Effector memory CD4-positive, alpha-beta T cell (primary cell): ENCODE measurements at regions not wholly inside any gene's neighbourhood (a gene's known extent, or its start where the extent isn't known, plus 50 kb on each side); places are given as distances from the start of the nearest gene placed in this dataset.

Source experiments
- DNase-seq, 3 donors: peaks; one replicate each; pipeline ENCODE4 v3.0.0-alpha.2; 2020
- H3K27ac ChIP-seq: 2 replicates; pipeline ENCODE4 v1.7.0; 2013; ENCODE audit warnings: mild to moderate bottlenecking, low read length, moderate library complexity; ENCODE audit not compliant: insufficient read depth, poor library complexity, severe bottlenecking
- H3K27me3 ChIP-seq: replicated peaks from 2 replicates; pipeline ENCODE4 v1.7.0; 2013; ENCODE audit warnings: mild to moderate bottlenecking, low read length; ENCODE audit not compliant: insufficient read depth, control insufficient read depth, poor library complexity, severe bottlenecking
- H3K36me3 ChIP-seq: 2 replicates; pipeline ENCODE4 v1.7.0; 2013; ENCODE audit warnings: mild to moderate bottlenecking, low read length, moderate library complexity; ENCODE audit not compliant: control insufficient read depth, insufficient read depth
- H3K4me1 ChIP-seq: 2 replicates; pipeline ENCODE4 v1.7.0; 2013; ENCODE audit warnings: low read length, mild to moderate bottlenecking; ENCODE audit not compliant: control insufficient read depth, insufficient read depth, poor library complexity, severe bottlenecking
- H3K4me3 ChIP-seq: 2 replicates; pipeline ENCODE4 v1.7.0; 2013; ENCODE audit warnings: low read length, low read depth, mild to moderate bottlenecking; ENCODE audit not compliant: insufficient read depth, poor library complexity, severe bottlenecking
- H3K9me3 ChIP-seq: 2 replicates; pipeline ENCODE4 v1.7.0; 2013; ENCODE audit warnings: mild to moderate bottlenecking, low read length, moderate library complexity; ENCODE audit not compliant: control insufficient read depth

DNA sequence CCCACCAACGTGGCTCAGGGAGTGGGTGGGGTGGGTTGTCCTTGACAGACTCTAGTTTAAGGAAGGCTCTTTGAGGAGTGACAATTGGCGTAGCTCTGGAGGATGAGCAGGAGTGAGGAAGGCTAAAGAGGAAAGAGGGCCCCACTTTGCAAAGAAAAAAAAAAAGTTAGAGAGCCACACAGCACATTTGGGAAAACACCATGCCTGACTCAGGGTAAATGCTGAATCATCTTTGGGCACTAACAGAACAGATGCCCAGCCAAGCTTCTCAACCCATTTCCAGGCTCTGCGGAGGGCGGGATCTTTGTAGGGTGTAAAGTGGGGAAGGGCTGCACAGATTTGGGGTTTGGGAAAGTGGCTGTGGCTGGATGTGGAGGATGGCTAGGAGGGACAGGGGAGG, 179.1 kb upstream of the RGMA start:
- Histone ChIP-seq H3K4me3 (no peak overlapping the region), H3K36me3 (no peaks in the 10 kb centered on the region), H3K27ac (no peak overlapping the region), H3K27me3 (no peaks in the 10 kb centered on the region), H3K9me3 (no peaks in the 10 kb centered on the region), H3K4me1 (no peaks in the 10 kb centered on the region)
- no peak for DNase-seq

DNA sequence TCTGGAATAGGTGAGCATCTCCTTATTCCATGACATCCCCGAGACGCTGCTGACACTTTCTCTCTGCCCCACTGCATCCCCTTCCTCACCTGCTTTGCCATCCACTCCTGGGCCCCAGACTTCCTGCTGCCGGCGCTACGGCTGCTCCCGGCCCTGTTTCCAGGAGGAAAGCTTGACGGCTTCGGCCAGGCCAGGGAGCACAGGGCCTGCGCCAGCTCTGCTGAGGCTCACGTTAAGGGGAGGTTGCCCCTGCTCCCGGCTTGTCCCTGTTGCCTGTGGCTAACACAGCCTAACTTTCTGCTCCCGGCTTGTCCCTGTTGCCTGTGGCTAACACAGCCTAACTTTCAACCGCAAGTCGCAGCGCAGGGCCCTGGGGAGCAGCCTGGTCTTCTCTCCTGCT, 177.3 kb upstream of the RGMA start:
- Histone ChIP-seq H3K9me3 (no peaks in the 10 kb centered on the region), H3K4me3 (no peak overlapping the region)
- no peak for DNase-seq

DNA sequence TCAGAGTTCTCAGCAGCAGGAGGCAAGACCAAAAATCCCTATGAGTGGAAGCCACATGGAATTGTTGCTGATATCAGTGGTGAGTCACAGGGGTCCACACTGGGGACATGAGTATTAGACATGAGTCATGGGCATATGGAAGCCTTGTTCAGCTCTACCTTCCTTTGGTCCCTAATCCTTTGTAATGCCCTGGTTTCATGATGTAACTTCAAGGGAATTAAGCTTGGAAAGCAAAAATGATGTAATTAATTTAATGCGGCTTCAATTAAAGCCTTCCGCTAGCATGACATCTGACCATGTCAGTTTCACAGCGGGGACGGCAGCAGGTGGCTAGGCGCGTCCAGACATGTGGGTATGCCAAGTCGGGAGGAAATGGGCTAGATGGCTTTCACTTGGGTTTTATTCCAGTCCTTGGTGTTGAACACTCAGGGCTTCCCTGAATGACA, 176.1 kb upstream of the RGMA start:
- Histone ChIP-seq H3K4me3 (no peak overlapping the region), H3K9me3 (no peaks in the 10 kb centered on the region), H3K36me3 (no peaks in the 10 kb centered on the region), H3K27ac (no peak overlapping the region), H3K27me3 (no peaks in the 10 kb centered on the region), H3K4me1 (no peaks in the 10 kb centered on the region)
- no peak for DNase-seq

More for the DNA sequence above, 177.3 kb upstream of the RGMA start:
- H3K27me3 ChIP-seq = no peaks in the 10 kb centered on the region
- no peaks in the 10 kb centered on the region for H3K36me3 ChIP-seq
- H3K27ac ChIP-seq = no peak overlapping the region
- H3K4me1 ChIP-seq = no peaks in the 10 kb centered on the region

DNA sequence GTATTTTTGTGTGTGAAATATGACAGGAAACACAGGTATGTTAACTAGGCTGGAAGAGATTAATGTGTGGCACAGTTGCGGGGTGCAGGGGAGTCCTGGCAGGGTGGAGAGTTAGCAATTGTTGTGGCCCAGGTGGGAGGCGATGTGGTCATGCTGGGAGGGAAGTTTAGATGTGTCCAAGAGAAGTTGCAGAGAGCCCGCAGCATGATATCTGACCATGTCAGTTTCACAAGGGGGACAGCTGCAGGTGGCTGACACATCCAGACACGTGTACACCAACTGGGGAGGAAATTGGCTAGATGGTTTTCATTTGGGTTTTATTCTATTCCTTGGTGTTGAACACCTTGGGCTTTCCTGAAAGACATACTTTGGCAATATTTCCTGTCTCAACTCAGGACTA, 172.8 kb upstream of the RGMA start:
- no peak overlapping the region for H3K27ac ChIP-seq
- no peak overlapping the region for H3K4me3 ChIP-seq
- no peak for DNase-seq
- H3K9me3 ChIP-seq = no peaks in the 10 kb centered on the region
- no peaks in the 10 kb centered on the region for H3K4me1 ChIP-seq
- H3K36me3 ChIP-seq = no peaks in the 10 kb centered on the region
- no peaks in the 10 kb centered on the region for H3K27me3 ChIP-seq

DNA sequence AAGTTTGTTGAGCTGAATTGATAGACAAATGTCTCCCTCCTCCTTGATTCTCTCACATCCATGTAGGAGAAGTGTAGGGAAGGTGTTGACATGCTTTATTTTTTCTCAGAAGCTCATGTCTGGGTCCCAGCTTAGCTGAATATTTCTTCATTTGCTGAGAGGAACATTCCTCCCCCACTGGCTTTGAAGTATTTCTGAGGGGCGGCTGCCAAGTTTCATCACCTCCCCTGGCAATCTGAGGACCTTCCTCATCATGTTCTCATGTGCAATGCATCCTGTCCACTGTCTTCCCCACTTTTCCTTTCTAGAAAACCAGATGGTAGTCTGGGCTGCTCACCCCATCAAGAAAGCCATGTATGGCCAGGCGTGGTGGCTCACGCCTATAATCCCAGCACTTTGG, 168.9 kb upstream of the RGMA start:
- DNase-seq = no peak
- Histone ChIP-seq H3K27me3 (no peaks in the 10 kb centered on the region), H3K4me3 (no peak overlapping the region), H3K27ac (no peak overlapping the region), H3K36me3 (no peaks in the 10 kb centered on the region), H3K9me3 (no peaks in the 10 kb centered on the region), H3K4me1 (no peaks in the 10 kb centered on the region)

DNA sequence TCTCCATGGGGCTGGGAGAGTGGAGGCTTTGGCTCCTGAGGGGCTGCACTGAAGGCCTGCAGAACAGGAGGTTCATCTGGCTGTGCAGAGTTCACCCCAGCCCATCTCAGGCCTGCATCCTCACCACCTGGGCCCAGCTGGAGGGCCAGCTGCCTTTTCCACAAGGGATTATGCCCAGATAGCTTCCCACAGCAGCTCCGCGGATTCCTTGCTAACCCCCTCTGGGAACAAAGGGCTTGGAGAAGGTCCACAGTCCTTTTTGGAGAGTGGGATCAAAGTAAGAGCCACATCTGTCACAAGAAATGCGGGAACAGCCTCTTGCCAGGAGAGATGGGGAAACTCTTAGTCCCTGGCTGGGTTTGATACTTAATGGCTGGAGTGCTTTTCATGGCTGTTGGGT, 164.7 kb upstream of the RGMA start:
- no peaks in the 10 kb centered on the region for H3K4me1 ChIP-seq

DNA sequence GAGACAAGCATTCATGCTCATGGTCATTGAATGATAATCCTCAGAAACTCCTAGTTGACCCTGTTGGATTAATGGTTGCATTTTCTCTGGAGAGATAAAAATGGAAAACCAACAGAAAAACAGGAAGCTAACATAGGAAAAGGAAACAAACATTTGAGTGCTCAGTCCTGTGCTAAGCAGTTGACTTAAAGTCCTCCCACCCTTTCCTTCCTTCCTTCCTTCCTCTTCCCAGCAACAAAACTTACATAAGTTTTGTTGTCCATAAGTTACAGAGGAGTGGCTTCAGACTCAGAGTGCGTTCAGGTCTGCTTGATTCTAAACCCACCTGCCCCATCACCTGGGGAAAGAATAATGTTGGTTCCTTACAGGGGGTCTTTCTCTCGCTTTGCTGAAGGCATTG, 163.8 kb upstream of the RGMA start:
- Histone ChIP-seq H3K9me3 (no peaks in the 10 kb centered on the region), H3K4me1 (no peaks in the 10 kb centered on the region)
- no peak for DNase-seq

More for the DNA sequence above, 164.7 kb upstream of the RGMA start:
- Histone ChIP-seq H3K4me3 (no peak overlapping the region), H3K36me3 (no peaks in the 10 kb centered on the region), H3K9me3 (no peaks in the 10 kb centered on the region), H3K27me3 (no peaks in the 10 kb centered on the region), H3K27ac (no peak overlapping the region)
- DNase-seq = no peak

DNA sequence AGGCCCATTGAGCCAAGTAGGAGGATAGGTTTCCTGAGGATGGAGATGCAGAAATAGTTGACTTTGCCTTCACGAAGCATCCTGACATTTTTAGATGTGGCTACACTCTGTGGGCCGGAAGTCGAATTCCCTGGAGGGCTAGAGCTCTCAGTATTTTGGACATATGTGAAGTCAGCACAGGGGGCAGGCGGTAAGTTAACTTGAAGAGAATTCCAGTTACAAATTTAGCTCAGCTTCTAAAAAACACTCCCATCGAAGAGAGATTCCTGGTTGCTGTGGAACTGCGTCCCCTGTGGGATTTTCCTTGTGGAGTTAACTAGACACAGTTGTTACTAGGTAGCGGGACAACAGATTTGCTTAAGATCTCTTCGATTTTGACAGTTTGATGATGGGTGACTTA, 161.9 kb upstream of the RGMA start:
- no peaks in the 10 kb centered on the region for H3K36me3 ChIP-seq
- H3K27ac ChIP-seq = no peak overlapping the region
- no peaks in the 10 kb centered on the region for H3K4me1 ChIP-seq
- no peaks in the 10 kb centered on the region for H3K27me3 ChIP-seq
- no peak for DNase-seq
- no peaks in the 10 kb centered on the region for H3K9me3 ChIP-seq
- no peak overlapping the region for H3K4me3 ChIP-seq

More for the DNA sequence above, 163.8 kb upstream of the RGMA start:
- no peak overlapping the region for H3K27ac ChIP-seq
- H3K36me3 ChIP-seq = no peaks in the 10 kb centered on the region
- no peak overlapping the region for H3K4me3 ChIP-seq
- no peaks in the 10 kb centered on the region for H3K27me3 ChIP-seq

DNA sequence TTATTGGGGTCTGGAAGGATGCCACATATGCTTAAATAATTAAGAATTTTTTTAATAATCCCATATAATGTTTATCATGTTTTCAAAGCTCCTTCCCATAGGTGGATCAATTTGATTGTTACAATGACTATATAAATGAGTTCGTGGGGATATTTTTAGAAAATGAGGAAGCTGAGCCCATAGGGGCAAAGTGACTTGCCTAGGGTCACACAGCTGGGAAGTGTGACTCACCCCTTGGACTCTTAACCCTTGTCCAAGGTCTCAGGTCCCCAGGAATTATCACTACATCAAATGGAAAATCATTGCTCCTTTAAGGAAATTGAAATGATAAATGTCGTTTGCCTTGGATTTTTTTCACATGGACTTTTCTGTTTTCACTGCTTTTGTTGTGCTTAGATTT, 161.2 kb upstream of the RGMA start:
- H3K9me3 ChIP-seq = no peaks in the 10 kb centered on the region
- DNase-seq = no peak
- H3K4me1 ChIP-seq = no peaks in the 10 kb centered on the region

DNA sequence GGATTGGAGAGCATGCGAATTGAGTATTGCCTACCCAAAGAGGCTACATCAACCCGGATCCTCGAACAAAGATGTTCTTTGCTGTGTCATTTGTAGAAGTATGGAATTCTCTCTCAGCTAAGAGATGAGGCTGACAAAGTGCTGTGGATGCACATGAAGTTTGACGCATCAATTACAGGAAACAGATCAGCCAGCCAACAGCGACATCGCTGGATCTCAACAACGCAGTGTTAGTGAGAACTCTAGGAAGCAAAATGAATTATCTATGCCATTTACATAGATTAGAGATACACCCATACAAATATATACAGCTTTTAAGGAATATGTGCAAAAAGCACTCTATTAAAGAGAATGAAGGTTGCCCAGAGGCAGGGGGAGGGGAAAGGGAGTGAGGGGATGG, 160.6 kb upstream of the RGMA start:
- H3K4me3 ChIP-seq = no peak overlapping the region
- no peaks in the 10 kb centered on the region for H3K27me3 ChIP-seq
- H3K27ac ChIP-seq = no peak overlapping the region
- no peaks in the 10 kb centered on the region for H3K4me1 ChIP-seq
- H3K9me3 ChIP-seq = no peaks in the 10 kb centered on the region
- DNase-seq = no peak
- no peaks in the 10 kb centered on the region for H3K36me3 ChIP-seq

More for the DNA sequence above, 161.2 kb upstream of the RGMA start:
- H3K36me3 ChIP-seq = no peaks in the 10 kb centered on the region
- no peak overlapping the region for H3K4me3 ChIP-seq
- H3K27ac ChIP-seq = no peak overlapping the region
- H3K27me3 ChIP-seq = no peaks in the 10 kb centered on the region
